ENCODE measurements at regions not wholly inside any gene's neighbourhood (a gene's known extent, or its start where the extent isn't known, plus 50 kb on each side); places are given as distances from the start of the nearest gene placed in this dataset.

- intact Hi-C loops (cut with DNase I), result no loop called here
- DNase-seq (no peak), ATAC-seq (no peak)
- Histone ChIP-seq H3K36me3 (no peaks in the 10 kb centered on the region), H3K9me3 (no peaks in the 10 kb centered on the region), H3K4me3 (no peak overlapping the region), H3K27ac (no peak overlapping the region), H3K4me1 (no peaks in the 10 kb centered on the region), H3K27me3 (peaks cover 0 to 19% (median 4%) of the 10 kb centered on the region in 9 donors)
- 82 to 87% (median 85%) methylated on average over 13 of the region's 13 CpGs for WGBS, 4 donors
- TF ChIP-seq CTCF (IDR thresholded peaks at IDR 0.05) (no peak), POLR2A (IDR thresholded peaks at IDR 0.05) (no peak)
These were observed 211.4 kb upstream of the SALL3 start for GRCh38 chr18:78768221-78768620.

GRCh38 chr18:78768656-78769501 lies 210.7 kb upstream of the SALL3 start:
- intact Hi-C loops (cut with DNase I), result no loop called here

GRCh38 chr18:78769502-78770105 lies 210.0 kb upstream of the SALL3 start:
- Histone ChIP-seq H3K4me1 (no peaks in the 10 kb centered on the region), H3K4me3 (no peak overlapping the region), H3K36me3 (no peaks in the 10 kb centered on the region), H3K27ac (no peak overlapping the region), H3K9me3 (no peaks in the 10 kb centered on the region), H3K27me3 (peaks cover 0 to 19% (median 4%) of the 10 kb centered on the region in 9 donors)
- TF ChIP-seq POLR2A (IDR thresholded peaks at IDR 0.05), result no peak
- TF ChIP-seq CTCF (IDR thresholded peaks at IDR 0.05), result no peak
- intact Hi-C loops (cut with DNase I), result no loop called here
- WGBS, 4 donors, result 70 to 76% (median 71%) methylated on average over 17 to 18 of the region's 18 CpGs
- DNase-seq, result no peak
- no peak for ATAC-seq

More at GRCh38 chr18:78768656-78769501, 210.7 kb upstream of the SALL3 start:
- Histone ChIP-seq H3K9me3 (no peaks in the 10 kb centered on the region), H3K27me3 (peaks cover 0 to 19% (median 4%) of the 10 kb centered on the region in 9 donors), H3K4me3 (no peak overlapping the region), H3K36me3 (no peaks in the 10 kb centered on the region), H3K4me1 (no peaks in the 10 kb centered on the region), H3K27ac (no peak overlapping the region)
- DNase-seq (no peak), ATAC-seq (no peak)
- no peak for TF ChIP-seq POLR2A (IDR thresholded peaks at IDR 0.05)
- no peak for TF ChIP-seq CTCF (IDR thresholded peaks at IDR 0.05)
- WGBS, 4 donors, result 43 to 48% (median 45%) methylated on average over 21 to 25 of the region's 25 CpGs

- WGBS, 4 donors, result 76 to 81% (median 79%) methylated on average over 21 of the region's 21 CpGs
- intact Hi-C loops (cut with DNase I), result no loop called here
- ATAC-seq (no peak), DNase-seq (no peak)
- H3K9me3 ChIP-seq, result no peaks in the 10 kb centered on the region
- TF ChIP-seq CTCF (IDR thresholded peaks at IDR 0.05) (no peak), POLR2A (IDR thresholded peaks at IDR 0.05) (no peak)
- H3K4me1 ChIP-seq, result no peaks in the 10 kb centered on the region
- H3K27me3 ChIP-seq, result peaks cover 0 to 19% (median 4%) of the 10 kb centered on the region in 9 donors
- H3K27ac ChIP-seq, result no peak overlapping the region
- no peak overlapping the region for H3K4me3 ChIP-seq
- no peaks in the 10 kb centered on the region for H3K36me3 ChIP-seq
These were observed 209.3 kb upstream of the SALL3 start for GRCh38 chr18:78770139-78770822.

Measured in heart left ventricle (tissue), 16 donors.